ENCODE measurements at regions not wholly inside any gene's neighbourhood (a gene's known extent, or its start where the extent isn't known, plus 50 kb on each side); places are given as distances from the start of the nearest gene placed in this dataset.

GRCh38 chr10:90640756-90641155 lies 217.1 kb downstream of the HTR7 start:
- no peak for DNase-seq

GRCh38 chr10:90641731-90642130 lies 216.1 kb downstream of the HTR7 start:
- no peak for DNase-seq

- no peak for DNase-seq
Measured at GRCh38 chr10:90642136-90642535, 215.7 kb downstream of the HTR7 start.

- DNase-seq = no peak
Measured at GRCh38 chr10:90642650-90643049, 215.2 kb downstream of the HTR7 start.

GRCh38 chr10:90644165-90644564 lies 213.7 kb downstream of the HTR7 start:
- no peak for DNase-seq

GRCh38 chr10:90650858-90651257 lies 207.0 kb downstream of the HTR7 start:
- no peak for DNase-seq

GRCh38 chr10:90652519-90652918 lies 205.3 kb downstream of the HTR7 start:
- DNase-seq = no peak

GRCh38 chr10:90658791-90659190 lies 199.0 kb downstream of the HTR7 start:
- DNase-seq = no peak

GRCh38 chr10:90665905-90666662 lies 191.8 kb downstream of the HTR7 start:
- no peak for DNase-seq

- DNase-seq = no peak
Measured at GRCh38 chr10:90674461-90674860, 183.4 kb downstream of the HTR7 start.

GRCh38 chr10:90674928-90675327 lies 182.9 kb downstream of the HTR7 start:
- no peak for DNase-seq

GRCh38 chr10:90675621-90676020 lies 182.2 kb downstream of the HTR7 start:
- DNase-seq = no peak

Measured in activated T-cell treated with anti-CD3 and anti-CD28 coated beads, Interleukin-2, amount 50 U/mL, for 48 hours (primary cell).